ENCODE measurements at regions not wholly inside any gene's neighbourhood (a gene's known extent, or its start where the extent isn't known, plus 50 kb on each side); places are given as distances from the start of the nearest gene placed in this dataset.

GRCh38 chr1:29455781-29456180, 219.5 kb downstream of the PTPRU start:
- DNase-seq, result no peak

DNA sequence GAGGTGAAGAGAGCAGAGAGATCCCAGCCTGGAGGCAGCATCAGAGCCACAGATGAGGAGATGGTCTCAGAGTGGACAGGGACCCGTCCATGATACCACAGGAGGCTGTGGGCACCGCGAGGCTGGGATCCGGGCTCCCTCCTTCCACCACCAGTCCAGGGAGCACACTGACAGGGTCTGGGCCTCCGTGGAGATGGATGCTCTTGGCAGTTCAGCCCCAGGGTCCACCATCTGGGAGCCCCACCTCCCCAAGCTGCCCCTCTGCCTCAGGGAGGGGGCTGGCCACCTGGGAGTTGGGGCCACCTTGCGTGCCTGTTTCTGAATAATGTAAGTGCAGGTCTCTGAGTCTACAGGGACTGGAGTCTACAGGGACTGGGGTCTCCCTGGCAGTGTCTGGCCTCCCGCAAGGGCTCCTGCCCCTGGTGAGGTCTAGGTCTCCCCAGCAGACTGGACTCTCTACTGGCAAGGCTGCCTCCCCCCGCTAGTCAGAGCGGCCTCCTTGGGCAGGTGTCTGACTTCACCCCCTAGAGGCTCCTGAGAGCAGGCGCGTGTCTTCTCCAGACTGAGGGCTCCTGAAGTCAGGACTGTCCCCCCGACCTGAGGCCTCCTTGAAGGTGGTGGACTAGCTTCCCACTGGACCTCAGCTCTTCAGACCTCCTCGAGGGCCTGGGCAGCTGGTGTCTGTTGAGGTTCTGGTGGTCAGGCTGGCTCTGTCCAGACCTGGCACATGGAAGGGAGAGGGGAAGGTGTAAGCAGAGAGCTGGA, 218.5 kb downstream of the PTPRU start:
- DNase-seq, result no peak

DNA sequence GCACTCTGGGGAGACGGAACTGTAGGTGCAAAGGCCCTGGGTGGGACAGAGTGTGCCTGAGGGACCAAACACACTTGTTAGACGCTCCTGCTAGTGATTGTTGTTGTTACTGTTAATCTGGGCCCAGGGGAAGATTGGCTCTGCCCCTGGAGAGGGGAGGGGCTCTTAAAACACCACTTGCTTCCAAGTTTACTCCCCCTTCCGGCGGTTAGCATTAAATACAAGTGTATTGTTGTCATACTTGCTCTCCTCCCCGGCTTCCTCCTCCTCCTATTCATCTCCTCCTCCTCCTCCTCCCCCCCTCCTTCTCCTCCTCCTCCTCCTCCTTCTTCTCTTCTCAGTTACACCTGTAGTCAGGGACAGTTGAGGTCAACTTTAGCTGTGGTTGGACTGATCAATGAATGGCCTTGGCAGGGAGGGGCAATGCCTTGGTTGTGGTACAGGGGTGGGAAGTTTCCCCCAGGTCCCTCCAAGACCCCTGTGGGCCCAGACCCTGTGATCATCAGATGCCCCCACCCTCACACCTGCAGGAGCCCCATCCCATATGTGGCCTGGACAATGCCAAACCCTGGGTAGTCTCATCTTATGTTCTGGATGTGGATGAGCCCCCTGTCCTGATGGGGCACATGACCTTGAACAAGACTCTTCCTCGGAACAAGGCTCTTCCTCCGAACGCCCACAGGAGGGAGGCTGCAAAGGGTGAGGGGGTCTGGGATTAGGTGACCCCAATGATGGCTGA, 217.3 kb downstream of the PTPRU start:
- DNase-seq, result no peak

- no peak for DNase-seq
Measured at GRCh38 chr1:29452463-29453230, 216.3 kb downstream of the PTPRU start.

- DNase-seq, result no peak
Measured at GRCh38 chr1:29451368-29451892, 215.1 kb downstream of the PTPRU start.

GRCh38 chr1:29450591-29450990, 214.3 kb downstream of the PTPRU start:
- no peak for DNase-seq

GRCh38 chr1:29448456-29449235, 212.3 kb downstream of the PTPRU start:
- DNase-seq, result no peak

DNA sequence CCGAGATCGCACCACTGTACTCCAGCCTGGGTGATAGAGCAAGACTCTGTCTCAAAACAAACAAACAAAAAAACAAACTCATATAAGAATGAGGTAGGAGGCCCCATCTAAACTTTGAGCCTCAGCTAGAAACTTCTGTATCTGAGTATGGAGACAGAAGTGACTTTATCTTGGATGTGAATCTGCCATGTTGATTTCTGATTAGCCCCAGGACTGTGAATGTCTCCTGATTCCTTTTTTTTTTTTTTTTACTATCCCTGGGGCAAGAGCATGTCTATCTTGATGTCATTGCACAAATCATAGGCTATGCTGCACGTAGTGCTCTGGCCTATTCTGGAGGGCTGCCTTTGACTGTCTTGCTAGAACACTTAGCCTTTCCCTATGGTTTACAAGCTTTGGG, 211.0 kb downstream of the PTPRU start:
- no peak for DNase-seq

DNA sequence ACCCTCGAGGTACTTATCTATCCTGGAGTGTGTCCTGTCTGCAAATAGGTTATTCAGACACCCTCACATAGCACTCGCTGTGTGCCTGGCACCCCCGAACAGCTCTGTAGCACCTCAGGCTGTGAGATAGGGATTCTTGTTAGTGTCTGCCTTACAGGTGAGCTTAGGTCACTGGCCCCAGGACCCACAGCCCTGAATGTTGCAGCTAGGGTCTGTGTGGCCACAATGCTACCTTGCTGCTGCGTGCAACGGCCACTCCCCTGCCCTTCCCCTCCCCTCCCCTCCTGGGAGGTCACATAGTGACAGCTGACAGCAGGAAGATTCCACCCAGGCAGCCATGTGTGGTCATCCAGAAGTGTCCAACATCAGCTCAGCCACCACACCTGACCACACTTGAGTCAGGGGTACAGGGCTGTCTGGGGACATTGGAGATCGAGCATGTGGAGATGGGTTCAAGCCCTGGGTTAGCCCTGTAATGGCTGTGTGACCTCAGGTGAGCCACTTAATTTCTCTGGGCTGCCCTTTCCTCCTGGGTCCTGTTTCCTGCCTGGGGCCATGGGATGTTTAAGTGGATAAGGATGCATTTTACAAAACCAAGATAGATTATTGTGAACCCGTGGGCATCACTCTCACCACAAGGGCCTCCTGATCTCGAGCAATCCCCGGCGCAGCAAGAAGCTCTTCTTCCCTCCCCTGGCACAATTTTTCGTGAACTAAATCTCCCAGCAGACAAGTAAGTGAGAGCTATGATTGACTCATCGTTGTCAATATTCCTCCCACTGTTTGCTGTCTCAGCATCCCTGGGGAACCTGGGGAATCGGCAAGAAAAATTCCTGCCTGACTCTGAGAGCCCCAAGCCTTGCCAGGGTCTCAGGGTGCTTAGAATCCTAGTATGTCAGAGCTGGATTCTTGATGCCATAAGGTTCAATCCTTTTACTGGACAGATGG, 208.7 kb downstream of the PTPRU start:
- no peak for DNase-seq

DNA sequence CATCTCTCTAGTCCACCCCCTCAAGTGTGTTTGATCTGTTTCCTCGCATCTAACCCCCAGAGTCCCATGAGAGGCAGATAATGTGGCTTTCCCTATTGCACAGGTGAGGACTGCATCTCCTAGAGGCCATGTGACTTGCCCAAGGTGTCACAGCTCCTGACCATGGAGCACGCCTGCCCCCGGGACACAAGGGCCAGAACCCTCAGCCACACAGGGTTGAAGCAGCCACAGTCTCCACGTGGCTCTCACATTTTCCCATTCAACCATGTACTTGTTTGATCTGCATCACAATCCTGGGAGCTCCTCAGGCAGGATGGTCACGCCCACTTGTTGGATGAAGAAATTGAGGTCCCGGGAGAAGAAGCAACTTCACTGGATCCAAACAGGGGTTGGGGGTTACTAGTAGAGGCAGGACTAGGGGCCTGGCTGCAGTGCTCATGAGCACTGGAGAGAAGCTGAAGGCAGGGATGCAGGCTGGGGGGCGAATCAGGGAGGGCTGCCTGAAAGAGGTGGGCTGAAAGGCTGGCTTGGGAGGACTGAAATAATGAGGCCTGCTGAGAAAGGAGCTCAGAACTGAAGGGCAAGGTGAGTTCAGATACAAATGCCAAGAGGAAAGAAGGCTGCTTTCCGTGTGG, 207.9 kb downstream of the PTPRU start:
- DNase-seq, result no peak

DNA sequence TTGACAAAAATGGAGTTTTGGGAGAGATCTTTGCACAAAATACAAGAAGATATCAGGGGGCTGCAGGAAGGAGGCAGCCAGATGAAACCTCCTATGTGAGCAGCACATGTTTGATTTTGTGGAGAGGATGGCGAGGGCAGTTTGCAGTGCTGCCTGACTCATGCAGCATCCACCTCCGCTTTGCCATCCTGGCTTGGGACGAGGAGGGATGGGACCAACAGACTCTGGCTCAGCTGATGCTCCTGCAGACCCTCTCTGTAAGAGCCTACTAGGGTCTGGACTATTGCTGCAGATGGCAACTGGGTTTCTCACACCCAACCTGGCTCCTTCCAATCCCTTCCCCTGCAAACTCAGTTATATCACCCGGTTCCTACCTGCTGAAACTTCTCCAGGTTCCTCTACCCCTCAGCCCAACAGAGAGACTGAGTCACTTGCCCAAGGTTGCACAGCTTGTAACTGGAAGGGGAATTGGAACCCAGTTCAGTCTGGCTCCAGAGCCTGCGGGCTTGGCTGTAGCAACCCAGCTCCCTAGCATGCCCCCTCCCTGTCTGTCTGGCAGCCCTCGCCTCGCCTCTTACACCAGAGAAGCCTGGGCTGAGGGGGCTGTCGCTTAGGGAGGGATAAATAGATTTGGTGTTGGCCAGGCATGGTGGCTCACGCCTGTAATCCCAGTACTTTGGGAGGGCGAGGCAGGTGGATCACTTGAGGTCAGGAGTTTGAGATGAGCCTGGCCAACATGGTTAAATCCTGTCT, 205.8 kb downstream of the PTPRU start:
- no peak for DNase-seq

DNA sequence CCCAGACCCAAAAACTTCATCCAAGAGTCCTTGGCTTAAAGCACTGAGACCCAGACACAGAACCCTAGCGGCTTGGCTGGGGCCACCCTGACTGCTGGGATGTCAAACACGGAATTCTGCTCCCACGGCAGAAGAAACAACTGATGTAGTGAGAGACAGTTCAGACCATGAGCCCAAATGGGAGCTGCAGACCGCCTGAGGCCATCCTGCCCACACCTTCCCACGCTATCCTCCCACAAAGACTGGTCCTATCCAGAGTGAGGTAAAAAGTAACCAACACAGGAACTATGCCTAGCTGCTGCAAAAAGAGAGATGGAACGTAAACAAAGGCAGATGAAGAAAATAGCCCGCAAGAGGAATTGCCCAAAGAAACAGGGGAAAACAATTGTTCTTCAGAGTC, 203.3 kb downstream of the PTPRU start:
- no peak for DNase-seq

DNA sequence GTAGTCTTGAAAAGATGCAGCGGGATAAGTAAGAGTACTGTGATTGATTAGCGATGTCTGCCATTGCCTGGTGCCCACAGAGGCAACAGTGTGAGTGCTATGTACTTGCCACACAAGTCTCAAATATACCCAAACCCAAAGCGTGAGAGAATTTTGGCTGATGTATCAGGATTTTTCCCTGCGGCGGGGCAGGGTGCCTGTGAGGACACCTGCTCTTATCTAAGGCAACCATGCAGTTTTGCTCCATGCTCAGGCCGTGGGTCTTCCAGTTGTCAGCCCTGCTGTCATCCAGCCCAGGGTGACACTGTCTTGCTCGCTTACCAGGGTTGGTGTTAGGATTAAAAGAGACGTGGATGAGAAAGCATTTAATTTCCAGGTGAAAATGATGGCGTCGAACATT, 202.7 kb downstream of the PTPRU start:
- DNase-seq, result no peak

DNA sequence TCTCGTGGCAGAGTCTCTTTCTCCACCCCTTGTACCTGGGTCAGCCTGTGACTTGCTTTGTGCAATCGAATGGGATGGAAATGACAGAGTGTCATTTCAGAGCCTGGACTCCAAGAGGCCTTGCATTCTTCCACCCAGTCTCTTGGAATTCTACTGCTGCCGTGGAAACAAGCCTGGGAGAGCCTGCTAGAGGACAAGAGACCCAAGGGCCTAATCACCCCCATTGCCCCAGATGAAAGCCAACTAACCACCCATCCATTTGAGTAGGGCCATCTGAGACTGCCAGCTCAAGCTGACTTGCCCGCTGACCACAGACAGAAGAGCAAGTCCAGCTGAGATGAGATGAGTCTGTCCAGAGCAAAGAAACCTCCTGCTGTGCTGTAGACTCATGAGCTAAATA, 201.6 kb downstream of the PTPRU start:
- no peak for DNase-seq

GRCh38 chr1:29436181-29436785, 200.0 kb downstream of the PTPRU start:
- DNase-seq, result no peak

DNA sequence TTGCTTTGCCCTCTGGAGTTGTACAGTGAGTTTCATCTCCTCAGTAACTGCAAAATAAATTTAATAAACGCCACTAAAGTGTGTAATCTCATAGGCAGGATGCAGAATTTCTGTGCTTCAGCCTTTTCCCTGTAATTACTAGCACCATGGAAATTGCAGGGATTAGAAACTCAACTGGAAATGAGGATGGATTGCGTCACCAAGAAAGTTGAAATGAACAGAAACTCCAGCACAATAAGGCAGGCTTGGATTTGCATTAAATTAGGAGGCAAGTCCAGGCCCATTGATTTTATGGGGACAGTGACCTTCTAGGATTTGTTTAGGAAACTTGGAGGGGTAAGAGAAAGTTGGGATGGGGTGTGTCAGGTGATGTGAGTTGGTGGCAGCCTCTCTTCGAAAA, 197.5 kb downstream of the PTPRU start:
- no peak for DNase-seq

DNA sequence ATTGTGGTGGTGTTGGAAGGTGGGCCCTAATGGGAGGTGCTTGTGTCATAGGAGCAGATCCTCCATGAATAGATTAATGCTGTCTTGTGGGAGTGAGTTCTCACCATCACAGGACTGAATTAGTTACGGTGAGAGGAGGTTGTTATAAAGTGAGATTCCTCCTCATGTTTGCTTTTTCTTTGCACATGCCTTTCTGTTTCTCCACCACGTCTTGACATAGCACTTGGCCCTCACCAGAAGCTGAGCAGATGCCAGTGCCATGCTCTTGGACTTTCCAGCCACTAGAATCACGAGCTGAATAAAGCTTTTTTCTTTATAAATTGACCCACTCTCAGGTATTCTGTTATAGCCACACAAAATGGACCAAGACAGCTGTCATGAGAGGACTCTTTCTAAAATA, 194.8 kb downstream of the PTPRU start:
- no peak for DNase-seq

- no peak for DNase-seq
Measured at GRCh38 chr1:29429656-29430055, 193.3 kb downstream of the PTPRU start.

DNA sequence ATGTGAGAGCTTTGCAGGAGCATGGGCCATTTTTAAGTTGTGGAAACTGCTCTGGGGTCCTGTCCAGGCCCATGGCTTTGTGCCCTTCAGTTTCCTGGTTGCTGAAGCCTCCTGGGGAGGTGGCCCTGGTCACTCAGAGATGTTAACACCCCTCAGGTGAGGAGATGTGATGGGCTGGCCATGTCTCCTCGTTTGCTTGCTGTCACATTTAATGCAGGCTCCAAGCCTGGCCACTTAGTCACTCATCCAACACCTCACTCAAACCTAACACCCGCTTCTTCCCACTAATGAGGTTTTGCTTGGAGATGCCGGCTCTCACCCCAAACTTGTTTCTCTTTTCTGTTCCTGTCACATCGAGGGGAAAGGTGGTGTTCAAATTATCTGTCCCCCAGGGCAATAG, 192.7 kb downstream of the PTPRU start:
- DNase-seq, result no peak

- DNase-seq, result no peak
Measured at GRCh38 chr1:29428280-29428615, 191.9 kb downstream of the PTPRU start.
